GM19043 (cell line): ENCODE measurements at regions not wholly inside any gene's neighbourhood (a gene's known extent, or its start where the extent isn't known, plus 50 kb on each side); places are given as distances from the start of the nearest gene placed in this dataset.
"Not testable (repeated sequence)": the region's sequence is repeated elsewhere in the genome, so short reads cannot be mapped to it uniquely, and the experiment has no call there.

Experiments used
- ATAC-seq: cut with Tn5 transposase; IDR thresholded peaks from one replicate; pipeline ENCODE4 v1.9.1; 2021; ENCODE audit warnings: low read depth; ENCODE audit not compliant: unreplicated experiment

GRCh38 chr4:13761581-13761980 lies 134.1 kb upstream of the BOD1L1 start:
- not testable (repeated sequence) for ATAC-seq

GRCh38 chr4:13762130-13762529 lies 134.6 kb upstream of the BOD1L1 start:
- no peak for ATAC-seq

- no peak for ATAC-seq
Observed at GRCh38 chr4:13763707-13764106, 136.2 kb upstream of the BOD1L1 start.

- no peak for ATAC-seq
Observed at GRCh38 chr4:13765539-13765938, 138.0 kb upstream of the BOD1L1 start.

GRCh38 chr4:13766761-13767540 lies 139.4 kb upstream of the BOD1L1 start:
- ATAC-seq: no peak

GRCh38 chr4:13777341-13777740 lies 149.8 kb upstream of the BOD1L1 start:
- ATAC-seq: no peak

- ATAC-seq: no peak
Observed at GRCh38 chr4:13778367-13778766, 150.8 kb upstream of the BOD1L1 start.

GRCh38 chr4:13782231-13782630 lies 154.7 kb upstream of the BOD1L1 start:
- ATAC-seq: no peak

- no peak for ATAC-seq
Observed at GRCh38 chr4:13783800-13784411, 156.4 kb upstream of the BOD1L1 start.

- no peak for ATAC-seq
Observed at GRCh38 chr4:13793020-13793710, 165.6 kb upstream of the BOD1L1 start.

- ATAC-seq: no peak
Observed at GRCh38 chr4:13794819-13795565, 167.5 kb upstream of the BOD1L1 start.

GRCh38 chr4:13797061-13797460 lies 169.5 kb upstream of the BOD1L1 start:
- no peak for ATAC-seq

GRCh38 chr4:13815231-13815630 lies 187.7 kb upstream of the BOD1L1 start:
- ATAC-seq: no peak

GRCh38 chr4:13816472-13816871 lies 188.9 kb upstream of the BOD1L1 start:
- ATAC-seq: no peak

- ATAC-seq: no peak
Observed at GRCh38 chr4:13821522-13821921, 194.0 kb upstream of the BOD1L1 start.

GRCh38 chr4:13825822-13826221 lies 198.3 kb upstream of the BOD1L1 start:
- not testable (repeated sequence) for ATAC-seq

GRCh38 chr4:13829457-13829856 lies 201.9 kb upstream of the BOD1L1 start:
- no peak for ATAC-seq

- ATAC-seq: no peak
Observed at GRCh38 chr4:13830449-13830848, 202.9 kb upstream of the BOD1L1 start.

GRCh38 chr4:13833171-13833804 lies 205.8 kb upstream of the BOD1L1 start:
- no peak for ATAC-seq
